Mucosa of gallbladder (tissue), 1 donor: ENCODE measurements at regions not wholly inside any gene's neighbourhood (a gene's known extent, or its start where the extent isn't known, plus 50 kb on each side); places are given as distances from the start of the nearest gene placed in this dataset.

Experiments used
- DNase-seq: peaks from one replicate; pipeline ENCODE4 v3.0.0-alpha.2; 2020; ENCODE audit warnings: low spot score
- donor health status: DM: no; HTN: no; CAD: no.

DNA sequence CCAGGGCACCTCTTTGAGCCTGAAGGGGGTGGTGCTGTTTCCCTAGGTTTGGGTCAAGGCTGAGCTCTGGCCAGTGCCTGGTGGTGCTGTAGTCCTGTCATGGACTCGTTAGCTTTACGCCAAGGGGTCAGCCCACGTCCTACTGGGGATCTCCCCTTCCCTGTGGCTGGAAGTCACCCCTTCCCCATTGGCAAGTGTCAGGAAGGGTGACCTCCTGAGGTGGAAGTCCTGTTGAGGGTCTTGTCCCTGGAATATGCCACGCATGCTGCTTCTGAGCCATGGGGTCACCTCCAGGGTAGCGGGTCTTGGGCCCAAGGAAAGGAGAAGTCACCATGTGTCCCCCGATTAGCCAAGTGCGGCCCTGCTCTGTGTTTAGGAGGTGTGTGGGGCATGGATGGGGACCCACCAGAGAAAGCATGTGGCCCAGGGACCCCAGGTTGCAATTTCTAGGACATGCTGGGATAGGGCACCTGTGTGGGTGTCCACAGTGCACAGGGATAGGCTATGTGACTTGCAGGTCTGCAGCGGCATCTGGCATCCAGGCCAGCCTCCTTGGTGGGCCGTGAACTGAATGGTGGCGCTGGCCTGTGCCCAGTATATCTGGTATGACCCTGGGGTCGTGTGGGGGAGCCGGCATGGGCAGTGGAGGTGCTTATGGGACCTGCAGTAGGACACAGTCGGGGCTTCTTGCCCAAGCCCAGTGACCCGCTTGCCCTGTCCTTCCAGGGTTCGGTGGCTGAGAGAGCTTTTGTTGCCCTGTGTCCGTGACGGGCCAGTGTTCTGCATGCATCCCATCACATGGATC lies 226.7 kb downstream of the SNRPN start:
- DNase-seq: no peak

- DNase-seq: no peak
Observed at GRCh38 chr15:25182098-25182478, 227.3 kb downstream of the SNRPN start.

DNA sequence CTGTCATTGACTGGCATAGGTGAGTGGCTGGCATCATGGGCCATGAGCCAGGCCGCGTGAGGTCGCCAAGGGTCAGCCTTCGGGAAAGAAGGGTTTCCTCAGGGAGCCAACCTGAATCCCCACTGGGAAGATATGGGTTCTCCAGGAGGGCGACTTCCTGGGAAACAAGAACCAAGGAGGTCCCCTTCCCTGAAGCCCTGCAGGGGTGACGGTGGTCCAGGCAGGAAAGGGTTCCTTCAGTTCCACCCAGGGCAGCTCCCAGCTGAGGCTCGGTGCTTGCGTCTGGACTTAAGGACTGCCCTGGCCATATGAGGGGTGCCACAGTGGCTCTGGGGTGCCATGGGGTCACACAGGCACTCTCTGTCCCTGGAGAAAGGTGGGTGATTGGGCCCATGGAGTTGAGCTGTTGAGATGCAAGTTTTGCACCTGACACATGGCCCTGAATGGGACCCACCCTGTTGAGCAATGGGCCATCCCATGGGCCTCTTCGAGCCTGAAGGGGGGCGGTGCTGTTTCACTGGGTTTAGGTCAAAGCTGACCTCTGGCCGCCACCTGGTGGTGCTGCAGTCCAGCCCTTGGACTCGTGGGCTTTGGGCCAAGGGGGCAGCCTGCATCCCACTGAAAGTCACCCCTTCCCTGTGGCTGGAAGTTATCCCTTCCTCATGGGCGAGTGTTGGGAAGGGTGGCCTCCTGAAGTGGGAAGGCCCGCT lies 228.1 kb downstream of the SNRPN start:
- DNase-seq: no peak

- no peak for DNase-seq
Observed at GRCh38 chr15:25183581-25184251, 228.9 kb downstream of the SNRPN start.

- DNase-seq: no peak
Observed at GRCh38 chr15:25184356-25185155, 229.8 kb downstream of the SNRPN start.

DNA sequence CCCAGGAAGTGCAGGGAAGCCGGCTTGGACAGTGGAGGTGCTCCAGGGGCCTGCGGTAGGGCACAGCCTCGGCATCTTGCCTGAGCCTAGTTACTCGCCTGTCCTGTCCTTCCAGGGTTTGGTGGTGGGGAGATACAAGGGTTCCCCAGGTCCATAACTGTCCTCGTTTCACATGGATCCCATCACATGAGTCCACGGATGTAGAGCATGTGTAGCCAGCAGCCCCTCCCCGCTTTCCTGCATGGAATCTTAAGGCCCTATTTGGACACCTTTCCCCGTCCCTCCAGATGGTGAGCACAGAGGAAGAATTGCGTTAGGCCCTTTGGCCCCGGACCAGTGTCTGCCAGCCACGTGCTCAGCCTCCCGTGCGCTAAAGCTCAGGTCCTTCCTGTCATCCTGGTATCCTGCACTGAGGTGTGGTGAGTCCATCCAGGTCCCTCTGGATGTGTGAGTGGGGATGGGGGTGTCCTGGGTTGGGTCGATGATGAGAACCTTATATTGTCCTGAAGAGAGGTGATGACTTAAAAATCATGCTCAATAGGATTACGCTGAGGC lies 230.4 kb downstream of the SNRPN start:
- DNase-seq: no peak

DNA sequence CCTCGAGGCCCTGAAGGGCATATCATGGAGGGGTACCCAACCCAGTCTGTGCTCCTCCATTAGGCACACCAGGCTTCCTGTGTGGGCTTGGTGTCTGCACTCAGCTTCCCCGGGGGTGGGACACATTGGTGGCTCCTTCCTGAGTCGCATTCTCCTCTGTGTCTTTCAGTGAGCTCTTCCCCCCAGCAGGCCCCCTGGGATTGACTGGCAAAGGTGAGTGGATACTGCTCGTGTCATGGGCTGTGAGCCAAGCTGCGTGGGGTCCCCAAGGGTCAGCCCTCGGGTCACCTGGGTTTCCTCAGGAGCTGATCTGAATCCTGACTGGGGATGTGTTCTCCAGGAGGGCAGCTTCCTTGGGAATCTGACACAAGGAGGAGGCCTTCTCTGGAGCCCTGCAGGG lies 231.0 kb downstream of the SNRPN start:
- no peak for DNase-seq

GRCh38 chr15:25186411-25186810 lies 231.6 kb downstream of the SNRPN start:
- no peak for DNase-seq

- no peak for DNase-seq
Observed at GRCh38 chr15:25186906-25187645, 232.3 kb downstream of the SNRPN start.

DNA sequence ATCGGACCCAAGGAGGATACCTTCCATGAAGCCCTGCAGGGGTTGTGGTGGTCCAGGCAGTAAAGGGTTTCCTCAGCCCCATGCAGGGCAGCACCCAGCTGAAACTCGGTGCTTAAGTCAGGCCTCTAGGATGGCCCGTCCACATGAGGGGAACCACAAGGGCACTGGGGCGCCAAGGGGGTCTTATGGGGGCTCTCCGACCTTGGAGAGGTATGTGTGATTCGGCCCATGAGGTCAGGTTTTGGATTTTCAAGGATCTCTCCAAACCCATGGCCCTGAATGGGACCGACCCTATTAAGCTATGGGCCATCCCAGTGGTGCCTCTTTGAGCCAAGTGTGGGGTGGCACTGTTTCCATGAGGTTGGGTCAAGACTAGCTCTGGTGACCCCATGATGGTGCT lies 233.3 kb downstream of the SNRPN start:
- DNase-seq: no peak

- no peak for DNase-seq
Observed at GRCh38 chr15:25188551-25189101, 233.8 kb downstream of the SNRPN start.

DNA sequence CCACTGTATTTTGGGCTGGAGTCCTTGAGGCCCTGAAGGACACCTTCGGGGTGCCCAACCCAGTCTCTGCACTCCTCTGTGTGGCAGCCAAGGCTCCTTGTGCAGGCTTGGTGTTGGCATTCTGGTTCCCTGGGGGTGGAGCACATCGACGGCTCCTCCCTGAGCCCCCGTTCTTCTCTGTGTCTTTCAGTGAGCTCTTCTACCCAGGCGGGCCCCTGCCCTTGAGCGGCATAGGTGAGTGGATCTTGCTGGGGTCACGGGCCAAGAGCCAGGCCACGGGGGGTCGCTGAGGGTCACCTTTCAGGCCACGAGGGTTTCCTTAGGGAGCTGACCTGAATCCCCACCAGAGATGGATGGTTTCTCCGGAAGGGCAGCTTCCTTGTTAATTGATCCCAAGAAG lies 234.8 kb downstream of the SNRPN start:
- no peak for DNase-seq

DNA sequence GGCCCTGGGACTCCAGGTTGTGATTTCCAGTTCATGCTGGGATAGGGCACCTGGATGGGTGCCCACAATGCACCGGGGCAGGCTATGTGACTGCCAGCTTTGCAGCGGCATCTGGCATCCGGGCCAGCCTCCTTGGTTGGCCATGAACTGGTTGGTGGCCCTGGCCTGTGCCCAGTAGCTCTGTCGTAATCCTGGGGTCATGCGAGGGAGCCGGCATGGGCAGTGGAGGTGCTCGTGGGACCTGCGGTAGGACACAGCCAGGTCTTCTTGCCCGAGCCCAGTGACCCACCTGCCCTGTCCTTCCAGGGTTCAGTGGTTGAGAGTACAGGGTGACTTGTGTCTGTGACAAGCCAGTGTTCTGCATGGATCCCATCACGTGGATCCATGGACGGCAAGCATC lies 237.9 kb downstream of the SNRPN start:
- no peak for DNase-seq

DNA sequence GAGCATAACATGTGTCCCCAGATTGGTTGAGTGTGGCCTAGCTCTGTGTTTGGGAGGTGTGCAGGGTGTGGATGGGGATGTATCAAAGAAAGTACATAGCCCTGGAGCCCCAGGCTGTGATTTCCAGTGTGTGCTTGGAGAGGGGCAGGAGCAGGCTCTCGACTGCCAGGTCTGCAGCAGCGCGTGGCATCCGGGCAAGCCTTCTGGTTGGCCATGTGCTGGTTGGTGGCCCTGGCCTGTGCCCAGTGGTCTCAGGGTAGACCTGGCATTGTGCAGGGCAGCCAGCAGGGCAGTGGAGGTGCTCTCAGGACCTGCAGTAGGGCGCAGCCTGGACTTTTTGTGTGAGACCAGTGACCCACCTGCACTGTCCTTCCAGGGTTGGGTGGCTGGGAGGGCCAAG lies 231.5 kb downstream of the UBE3A start:
- no peak for DNase-seq

DNA sequence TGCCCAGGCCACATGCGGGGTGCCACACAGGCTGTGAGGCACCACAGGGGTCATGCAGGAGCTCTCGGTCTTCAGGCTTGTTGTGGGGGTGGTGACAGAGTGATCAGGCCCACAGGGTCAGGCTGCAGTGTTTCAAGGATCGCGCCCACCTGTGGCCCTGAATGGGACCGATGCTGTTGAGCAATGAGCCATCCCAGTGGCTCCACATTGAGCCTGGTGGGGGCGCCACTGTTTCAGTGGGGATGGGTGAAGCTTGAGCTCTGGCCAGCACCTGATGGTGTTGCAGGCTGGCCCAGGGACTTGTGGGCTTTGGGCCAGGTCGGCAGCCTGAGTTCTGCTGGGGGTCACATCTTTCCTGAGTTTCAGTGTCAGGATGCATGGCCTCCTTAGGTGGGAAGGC lies 230.1 kb downstream of the UBE3A start:
- no peak for DNase-seq

DNA sequence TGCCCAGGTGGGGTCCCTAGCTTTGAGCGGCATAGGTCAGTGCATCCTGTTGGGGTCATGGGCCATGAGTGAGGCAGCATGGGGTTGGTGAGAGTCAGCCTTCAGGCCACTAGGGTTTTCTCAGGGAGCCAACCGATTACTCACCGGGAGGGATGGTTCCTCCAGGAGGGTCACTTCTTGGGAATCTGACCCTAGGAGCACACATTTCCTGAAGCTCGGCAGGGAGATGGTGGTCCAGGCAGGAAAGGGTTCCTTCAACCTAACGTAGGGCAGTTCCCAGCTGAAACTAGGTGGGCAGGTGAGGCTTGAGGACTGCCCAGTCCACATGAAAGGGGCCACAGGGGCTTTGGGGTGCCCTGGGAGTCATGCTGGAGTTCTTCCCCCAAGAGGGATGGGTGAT lies 218.0 kb downstream of the UBE3A start:
- DNase-seq: no peak

DNA sequence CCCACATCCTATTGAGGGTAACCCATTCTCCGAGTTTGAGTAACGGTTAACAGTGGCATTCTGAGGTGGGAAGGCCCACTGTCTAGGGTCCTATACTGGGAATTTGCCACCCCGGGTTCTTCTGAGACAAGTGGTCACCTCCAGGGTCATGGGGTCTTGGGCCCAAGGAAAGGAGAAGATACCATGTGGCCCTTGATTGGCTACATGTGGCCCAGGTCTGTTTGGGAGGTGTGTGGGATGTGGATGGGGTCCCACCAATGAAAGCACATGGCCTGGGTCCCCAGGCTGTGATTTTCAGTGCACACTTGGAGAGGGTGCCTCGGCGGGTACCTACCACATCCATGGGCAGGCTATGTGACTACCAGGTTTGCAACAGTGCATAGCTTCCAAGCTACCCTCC lies 214.4 kb downstream of the UBE3A start:
- no peak for DNase-seq

DNA sequence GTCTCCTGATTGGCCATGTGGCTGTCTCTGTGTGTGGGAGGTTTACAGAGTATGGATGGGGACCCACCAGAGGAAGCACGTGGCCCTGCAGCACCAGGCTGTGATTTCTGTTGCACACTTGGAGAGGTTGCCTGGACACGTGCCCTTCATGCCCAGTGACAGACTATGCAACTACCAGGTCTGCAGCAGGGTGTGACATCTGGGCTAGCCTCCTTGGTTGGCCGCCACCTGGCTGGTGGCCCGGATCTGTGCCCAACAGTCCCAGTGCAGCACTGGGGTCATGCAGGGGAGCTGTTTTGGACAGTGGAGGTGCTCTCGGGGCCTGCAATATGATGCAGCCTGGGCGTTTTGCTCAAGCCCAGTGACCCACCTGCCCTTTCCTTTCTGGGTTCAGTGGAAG lies 212.5 kb downstream of the UBE3A start:
- DNase-seq: no peak

GRCh38 chr15:25228261-25228660 lies 210.6 kb downstream of the UBE3A start:
- no peak for DNase-seq

- DNase-seq: no peak
Observed at GRCh38 chr15:25230442-25230841, 208.4 kb downstream of the UBE3A start.
